Calu3 (cell line): ENCODE measurements at regions not wholly inside any gene's neighbourhood (a gene's known extent, or its start where the extent isn't known, plus 50 kb on each side); places are given as distances from the start of the nearest gene placed in this dataset.

Source experiments
- BruUV-seq: library from RNA; stranded (reverse); fragments of 400-500 nt; replicated peaks from 2 replicates; lab custom pipeline; 2021; lab: Mats Ljungman, UMichigan
- CTCF ChIA-PET: fragments of 300-600 bp; sonication (Branson Sonifier 250); formaldehyde crosslinking; loops from one replicate; lab custom pipeline; 2022; ENCODE audit warnings: antibody characterized with exemption; lab: Charles Lee
- DNase-seq: peaks from one replicate; pipeline ENCODE4 v3.0.0; 2022
- H3K27ac Mint-ChIP-seq: one replicate; pipeline ENCODE4 v1.8.0; 2022; ENCODE audit warnings: mixed read lengths; ENCODE audit not compliant: unreplicated experiment
- H3K27me3 Mint-ChIP-seq: one replicate; pipeline ENCODE4 v1.8.0; 2022; ENCODE audit warnings: mixed read lengths; ENCODE audit not compliant: unreplicated experiment
- H3K36me3 Mint-ChIP-seq: one replicate; pipeline ENCODE4 v1.8.0; 2022; ENCODE audit warnings: mild to moderate bottlenecking, moderate library complexity, mixed read lengths; ENCODE audit not compliant: insufficient read depth, unreplicated experiment
- H3K4me1 Mint-ChIP-seq: one replicate; pipeline ENCODE4 v1.8.0; 2022; ENCODE audit warnings: mild to moderate bottlenecking, low read depth, mixed read lengths; ENCODE audit not compliant: unreplicated experiment
- H3K4me3 Mint-ChIP-seq: one replicate; pipeline ENCODE4 v1.8.0; 2022; ENCODE audit warnings: mild to moderate bottlenecking, low read depth, moderate library complexity, mixed read lengths; ENCODE audit not compliant: unreplicated experiment
- H3K9me3 Mint-ChIP-seq: one replicate; pipeline ENCODE4 v1.8.0; 2022; ENCODE audit warnings: low read depth, mixed read lengths; ENCODE audit not compliant: unreplicated experiment
- intact Hi-C: fragments of 100-400 bp; cut with micrococcal nuclease; formaldehyde crosslinking; loops from one replicate; pipeline ENCODE4 v1.10.0; 2022; ENCODE audit not compliant: unreplicated experiment
- TF ChIP-seq, protein P1 (sequence below): fragments of 200-600 bp; IDR thresholded peaks from one replicate; pipeline ENCODE4 v1.8.0; 2022; ENCODE audit warnings: antibody characterized with exemption; ENCODE audit not compliant: unreplicated experiment

DNA sequence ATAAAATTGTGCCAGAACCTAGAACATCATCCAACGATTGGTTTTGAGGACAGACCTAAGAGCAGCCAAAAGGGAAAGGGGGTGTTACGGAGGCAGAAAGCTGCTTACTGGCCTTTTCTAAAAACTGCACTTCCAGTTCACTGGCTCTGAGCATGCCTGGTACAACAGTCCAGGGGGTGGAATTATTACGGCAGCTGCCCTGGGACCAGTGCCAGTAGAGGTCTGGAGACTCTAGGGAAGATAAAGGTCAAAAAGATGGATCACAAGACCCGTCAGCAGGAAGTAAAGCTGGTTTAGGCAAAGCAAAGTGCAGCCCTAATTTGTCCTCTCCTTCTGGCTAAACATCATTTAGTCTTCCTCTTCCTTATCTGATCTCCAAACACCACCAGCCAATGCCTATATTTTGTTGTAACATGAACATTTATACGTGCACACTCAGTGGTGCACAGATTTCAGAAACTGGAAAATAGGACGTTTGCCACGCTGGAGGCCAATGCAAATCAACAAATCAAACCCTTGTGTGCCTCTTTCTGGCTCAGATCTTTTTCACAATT is 216.4 kb upstream of the DPP6 start:
- intact Hi-C loops, result no loop called here
- BruUV-seq, result no TSS peak
- TF ChIP-seq, protein P1, sequence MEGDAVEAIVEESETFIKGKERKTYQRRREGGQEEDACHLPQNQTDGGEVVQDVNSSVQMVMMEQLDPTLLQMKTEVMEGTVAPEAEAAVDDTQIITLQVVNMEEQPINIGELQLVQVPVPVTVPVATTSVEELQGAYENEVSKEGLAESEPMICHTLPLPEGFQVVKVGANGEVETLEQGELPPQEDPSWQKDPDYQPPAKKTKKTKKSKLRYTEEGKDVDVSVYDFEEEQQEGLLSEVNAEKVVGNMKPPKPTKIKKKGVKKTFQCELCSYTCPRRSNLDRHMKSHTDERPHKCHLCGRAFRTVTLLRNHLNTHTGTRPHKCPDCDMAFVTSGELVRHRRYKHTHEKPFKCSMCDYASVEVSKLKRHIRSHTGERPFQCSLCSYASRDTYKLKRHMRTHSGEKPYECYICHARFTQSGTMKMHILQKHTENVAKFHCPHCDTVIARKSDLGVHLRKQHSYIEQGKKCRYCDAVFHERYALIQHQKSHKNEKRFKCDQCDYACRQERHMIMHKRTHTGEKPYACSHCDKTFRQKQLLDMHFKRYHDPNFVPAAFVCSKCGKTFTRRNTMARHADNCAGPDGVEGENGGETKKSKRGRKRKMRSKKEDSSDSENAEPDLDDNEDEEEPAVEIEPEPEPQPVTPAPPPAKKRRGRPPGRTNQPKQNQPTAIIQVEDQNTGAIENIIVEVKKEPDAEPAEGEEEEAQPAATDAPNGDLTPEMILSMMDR, result no peak
- no peak overlapping the region for H3K27ac Mint-ChIP-seq
- CTCF ChIA-PET, result no interaction called here
- no peak for DNase-seq
- no peaks in the 10 kb centered on the region for H3K36me3 Mint-ChIP-seq
- H3K4me1 Mint-ChIP-seq, result no peaks in the 10 kb centered on the region
- H3K27me3 Mint-ChIP-seq, result no peaks in the 10 kb centered on the region
- H3K9me3 Mint-ChIP-seq, result peaks cover 7% of the 10 kb centered on the region
- H3K4me3 Mint-ChIP-seq, result no peak overlapping the region

- no peak for DNase-seq
- no TSS peak for BruUV-seq
- no peaks in the 10 kb centered on the region for H3K4me1 Mint-ChIP-seq
- peaks cover 5% of the 10 kb centered on the region for H3K9me3 Mint-ChIP-seq
- no peaks in the 10 kb centered on the region for H3K36me3 Mint-ChIP-seq
- intact Hi-C loops, result no loop called here
- no peaks in the 10 kb centered on the region for H3K27me3 Mint-ChIP-seq
- CTCF ChIA-PET, result no interaction called here
- TF ChIP-seq, protein P1, result no peak
- no peak overlapping the region for H3K4me3 Mint-ChIP-seq
- H3K27ac Mint-ChIP-seq, result no peak overlapping the region
These were observed 213.6 kb upstream of the DPP6 start for GRCh38 chr7:153838591-153838990.

DNA sequence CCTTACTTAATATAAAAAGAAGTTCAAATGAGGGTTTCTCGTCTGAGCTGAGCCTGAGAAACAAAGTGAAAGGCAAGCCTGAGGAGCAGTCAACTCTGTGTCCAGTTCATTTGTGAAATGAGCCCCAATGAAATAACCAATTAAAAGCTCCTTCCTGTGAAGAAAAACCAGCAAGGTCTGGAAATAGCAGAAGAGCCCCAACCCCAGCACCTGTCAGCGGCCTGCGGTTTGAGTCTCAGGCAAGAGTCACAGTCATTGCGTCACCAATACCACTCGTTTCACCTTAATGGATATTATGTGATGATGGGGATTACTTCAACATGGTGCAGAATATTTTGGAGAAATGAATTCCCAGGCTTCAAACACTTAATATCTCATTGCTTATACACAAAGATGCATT is 211.3 kb upstream of the DPP6 start:
- intact Hi-C loops, result no loop called here
- peaks cover 8% of the 10 kb centered on the region for H3K9me3 Mint-ChIP-seq
- no peaks in the 10 kb centered on the region for H3K36me3 Mint-ChIP-seq
- TF ChIP-seq, protein P1, result no peak
- no TSS peak for BruUV-seq
- no peaks in the 10 kb centered on the region for H3K4me1 Mint-ChIP-seq
- no peak overlapping the region for H3K4me3 Mint-ChIP-seq
- DNase-seq, result no peak
- CTCF ChIA-PET, result no interaction called here
- no peaks in the 10 kb centered on the region for H3K27me3 Mint-ChIP-seq
- H3K27ac Mint-ChIP-seq, result no peak overlapping the region

DNA sequence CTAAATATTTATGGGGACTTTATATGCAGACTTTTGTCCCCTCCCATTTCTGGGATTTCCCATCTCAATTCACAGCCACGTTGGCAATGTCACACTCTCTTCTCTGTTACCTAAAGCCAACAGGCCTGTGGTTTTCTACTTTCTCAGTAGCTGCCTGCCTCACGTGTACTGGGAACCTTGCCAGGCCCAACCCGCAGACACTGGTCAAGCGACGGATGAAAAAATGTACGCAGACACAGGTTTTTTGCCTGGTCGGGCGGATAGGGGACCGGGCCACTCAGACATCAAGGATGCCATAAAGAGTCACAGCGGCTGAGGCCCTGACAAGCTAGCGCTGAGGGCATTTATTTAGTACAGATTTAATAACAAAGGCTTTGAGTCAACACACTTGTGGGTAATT is 204.4 kb upstream of the DPP6 start:
- no peaks in the 10 kb centered on the region for H3K4me1 Mint-ChIP-seq
- CTCF ChIA-PET, result no interaction called here
- TF ChIP-seq, protein P1, result no peak
- DNase-seq, result no peak
- H3K27me3 Mint-ChIP-seq, result no peaks in the 10 kb centered on the region
- H3K36me3 Mint-ChIP-seq, result no peaks in the 10 kb centered on the region
- BruUV-seq, result no TSS peak
- H3K9me3 Mint-ChIP-seq, result peaks cover 24% of the 10 kb centered on the region
- no peak overlapping the region for H3K27ac Mint-ChIP-seq
- intact Hi-C loops, result no loop called here
- H3K4me3 Mint-ChIP-seq, result no peak overlapping the region
